ENCODE measurements at regions not wholly inside any gene's neighbourhood (a gene's known extent, or its start where the extent isn't known, plus 50 kb on each side); places are given as distances from the start of the nearest gene placed in this dataset.

GRCh38 chr10:28365840-28366239 is 63.0 kb upstream of the MPP7 start:
- TF ChIP-seq NANOG (IDR thresholded peaks at IDR 0.05; ENCODE audit: borderline replicate concordance), result no peak
- no peak for TF ChIP-seq CTCF (conservative IDR thresholded peaks at IDR 0.05; ENCODE audit: low read depth in 2 of 2)
- TF ChIP-seq POLR2AphosphoS5 (IDR thresholded peaks at IDR 0.05; ENCODE audit: low read depth), result no peak
- TF ChIP-seq ZNF462 (CRISPR knock-in tag; IDR thresholded peaks at IDR 0.05), result no peak
- TF ChIP-seq EZH2 (IDR thresholded peaks at IDR 0.05; ENCODE audit: low read depth, unreplicated experiment), result no peak
- TF ChIP-seq REST (IDR thresholded peaks at IDR 0.05; ENCODE audit: unreplicated experiment), result no peak
